Testis (tissue), 2 donors: ENCODE measurements at regions not wholly inside any gene's neighbourhood (a gene's known extent, or its start where the extent isn't known, plus 50 kb on each side); places are given as distances from the start of the nearest gene placed in this dataset.

ENCODE experiments used
- POLR2A ChIP-seq: fragments of 450-650 bp; IDR thresholded peaks from one replicate; pipeline ENCODE4 v1.6.1; 2017; ENCODE audit warnings: antibody characterized with exemption, mild to moderate bottlenecking, moderate library complexity
- TF ChIP-seq, protein P1 (sequence below), 3 experiments: fragments of 450-650 bp in 2 of 3; fragments of 200-600 bp in 1 of 3; sonication (generic) in 1 of 3; IDR thresholded peaks; one replicate each; pipeline ENCODE4 v1.5.1; 2016 to 2019; ENCODE audit warnings: antibody characterized with exemption in 3 of 3, mild to moderate bottlenecking in 2 of 3, moderate library complexity in 1 of 3

GRCh38 chr2:107132070-107132469 is 246.1 kb upstream of the ST6GAL2 start:
- no peak for TF ChIP-seq POLR2A
- TF ChIP-seq, protein P1, sequence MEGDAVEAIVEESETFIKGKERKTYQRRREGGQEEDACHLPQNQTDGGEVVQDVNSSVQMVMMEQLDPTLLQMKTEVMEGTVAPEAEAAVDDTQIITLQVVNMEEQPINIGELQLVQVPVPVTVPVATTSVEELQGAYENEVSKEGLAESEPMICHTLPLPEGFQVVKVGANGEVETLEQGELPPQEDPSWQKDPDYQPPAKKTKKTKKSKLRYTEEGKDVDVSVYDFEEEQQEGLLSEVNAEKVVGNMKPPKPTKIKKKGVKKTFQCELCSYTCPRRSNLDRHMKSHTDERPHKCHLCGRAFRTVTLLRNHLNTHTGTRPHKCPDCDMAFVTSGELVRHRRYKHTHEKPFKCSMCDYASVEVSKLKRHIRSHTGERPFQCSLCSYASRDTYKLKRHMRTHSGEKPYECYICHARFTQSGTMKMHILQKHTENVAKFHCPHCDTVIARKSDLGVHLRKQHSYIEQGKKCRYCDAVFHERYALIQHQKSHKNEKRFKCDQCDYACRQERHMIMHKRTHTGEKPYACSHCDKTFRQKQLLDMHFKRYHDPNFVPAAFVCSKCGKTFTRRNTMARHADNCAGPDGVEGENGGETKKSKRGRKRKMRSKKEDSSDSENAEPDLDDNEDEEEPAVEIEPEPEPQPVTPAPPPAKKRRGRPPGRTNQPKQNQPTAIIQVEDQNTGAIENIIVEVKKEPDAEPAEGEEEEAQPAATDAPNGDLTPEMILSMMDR (IDR thresholded peaks at IDR 0.05): no peak
